K562 (cell line): ENCODE measurements at regions not wholly inside any gene's neighbourhood (a gene's known extent, or its start where the extent isn't known, plus 50 kb on each side); places are given as distances from the start of the nearest gene placed in this dataset.

Source experiments
- ADNP ChIP-seq: fragments of 200-800 bp; sonication (Bioruptor generic); IDR thresholded peaks from 2 replicates; pipeline ENCODE4 v1.6.1; 2016; ENCODE audit warnings: missing genetic modification characterization, missing compliant biosample characterization
- BRD9 ChIP-seq: fragments of 450-650 bp; IDR thresholded peaks from 2 replicates; pipeline ENCODE4 v1.6.1; 2018; ENCODE audit warnings: low read depth; ENCODE audit not compliant: partially characterized antibody
- CTCF ChIP-seq, 3 experiments: IDR thresholded peaks in 2 of 3; conservative IDR thresholded peaks in 1 of 3; 2 replicates each; pipeline ENCODE4 v1.5.1; 2011 to 2012; ENCODE audit warnings: low read length in 3 of 3, mild to moderate bottlenecking in 3 of 3, control low read depth in 2 of 3, improper control_type of control experiment in 1 of 3, inconsistent platforms in 1 of 3, low read depth in 1 of 3, mixed read lengths in 1 of 3, moderate library complexity in 1 of 3; ENCODE audit not compliant: insufficient read depth in 2 of 3
- FOS ChIP-seq: IDR thresholded peaks from 3 replicates; pipeline ENCODE4 v1.6.1; 2011; ENCODE audit not compliant: insufficient read length; ENCODE audit errors: extremely low read depth
- MAX ChIP-seq: sonication (generic); formaldehyde crosslinking; IDR thresholded peaks from 2 replicates; pipeline ENCODE4 v1.9.0; 2022; ENCODE audit warnings: mild to moderate bottlenecking, missing genetic modification reagents
- MEIS2 ChIP-seq: fragments of 450-650 bp; IDR thresholded peaks from 2 replicates; pipeline ENCODE4 v1.6.1; 2014; ENCODE audit warnings: mild to moderate bottlenecking; ENCODE audit not compliant: partially characterized antibody
- NCOA6 ChIP-seq: fragments of 450-650 bp; IDR thresholded peaks from 2 replicates; pipeline ENCODE4 v1.6.1; 2017; ENCODE audit warnings: mild to moderate bottlenecking
- RB1 ChIP-seq: fragments of 450-650 bp; IDR thresholded peaks from 2 replicates; pipeline ENCODE4 v1.6.1; 2017; ENCODE audit warnings: low read depth, mild to moderate bottlenecking
- ZFP36 ChIP-seq: fragments of 150-350 bp; IDR thresholded peaks from 2 replicates; pipeline ENCODE4 v1.6.1; 2018; ENCODE audit warnings: low read length, low read depth; ENCODE audit not compliant: partially characterized antibody

- TF ChIP-seq BRD9: no peak
- TF ChIP-seq NCOA6: no peak
- TF ChIP-seq ZFP36: no peak
- TF ChIP-seq MAX (CRISPR knock-in tag): no peak
- no peak for TF ChIP-seq FOS
- TF ChIP-seq MEIS2: no peak
- no peak for TF ChIP-seq CTCF (IDR thresholded peaks at IDR 0.05 in 2 of 3, conservative IDR thresholded peaks at IDR 0.05 in 1 of 3; ENCODE audit: insufficient read depth in 2 of 3, low read depth in 1 of 3, low read length in 3 of 3)
- TF ChIP-seq RB1: no peak
- TF ChIP-seq ADNP (tag): no peak
Measured at GRCh38 chr19:20478936-20479335, 86.6 kb downstream of the ZNF737 start.
